Neutrophil (primary cell): ENCODE measurements at regions not wholly inside any gene's neighbourhood (a gene's known extent, or its start where the extent isn't known, plus 50 kb on each side); places are given as distances from the start of the nearest gene placed in this dataset.

ENCODE experiments used
- H3K27ac ChIP-seq: fragments of 200-600 bp; sonication (generic); 2 replicates; pipeline ENCODE4 v1.5.1; 2016; ENCODE audit warnings: mild to moderate bottlenecking, moderate library complexity
- H3K27me3 ChIP-seq: fragments of 200-600 bp; sonication (generic); 2 replicates; pipeline ENCODE4 v1.6.0; 2016; ENCODE audit warnings: mild to moderate bottlenecking
- H3K36me3 ChIP-seq: fragments of 200-600 bp; sonication (generic); 2 replicates; pipeline ENCODE4 v1.5.1; 2017
- H3K4me1 ChIP-seq, 2 experiments: fragments of 200-600 bp in 1 of 2; sonication (generic) in 1 of 2; 1 replicate in 1 of 2; 2 replicates in 1 of 2; pipeline versions ENCODE4 v1.5.1 to v1.6.1; 2013 to 2016; ENCODE audit warnings: low read depth in 1 of 2, low read length in 1 of 2, mild to moderate bottlenecking in 1 of 2, moderate library complexity in 1 of 2; ENCODE audit not compliant: control insufficient read depth in 1 of 2, insufficient read depth in 1 of 2
- H3K4me3 ChIP-seq, 2 experiments: fragments of 200-600 bp in 1 of 2; sonication (generic) in 1 of 2; 1 replicate in 1 of 2; 2 replicates in 1 of 2; pipeline ENCODE4 v1.5.1; 2013 to 2016; ENCODE audit warnings: low read depth in 1 of 2, low read length in 1 of 2, mild to moderate bottlenecking in 1 of 2, moderate library complexity in 1 of 2
- H3K9me3 ChIP-seq: fragments of 200-600 bp; sonication (generic); 2 replicates; pipeline ENCODE4 v1.5.1; 2016
- CTCF ChIP-seq: fragments of 200-600 bp; sonication (generic); IDR thresholded peaks from 2 replicates; pipeline ENCODE4 v1.5.1; 2016; ENCODE audit warnings: antibody characterized with exemption

GRCh38 chr15:31510057-31510456 is 183.4 kb downstream of the KLF13 start:
- no peaks in the 10 kb centered on the region for H3K36me3 ChIP-seq
- H3K4me3 ChIP-seq = no peak overlapping the region
- no peaks in the 10 kb centered on the region for H3K4me1 ChIP-seq
- TF ChIP-seq CTCF = no peak
- H3K27ac ChIP-seq = no peak overlapping the region
- H3K9me3 ChIP-seq = no peaks in the 10 kb centered on the region
- H3K27me3 ChIP-seq = peaks cover 37% of the 10 kb centered on the region

DNA sequence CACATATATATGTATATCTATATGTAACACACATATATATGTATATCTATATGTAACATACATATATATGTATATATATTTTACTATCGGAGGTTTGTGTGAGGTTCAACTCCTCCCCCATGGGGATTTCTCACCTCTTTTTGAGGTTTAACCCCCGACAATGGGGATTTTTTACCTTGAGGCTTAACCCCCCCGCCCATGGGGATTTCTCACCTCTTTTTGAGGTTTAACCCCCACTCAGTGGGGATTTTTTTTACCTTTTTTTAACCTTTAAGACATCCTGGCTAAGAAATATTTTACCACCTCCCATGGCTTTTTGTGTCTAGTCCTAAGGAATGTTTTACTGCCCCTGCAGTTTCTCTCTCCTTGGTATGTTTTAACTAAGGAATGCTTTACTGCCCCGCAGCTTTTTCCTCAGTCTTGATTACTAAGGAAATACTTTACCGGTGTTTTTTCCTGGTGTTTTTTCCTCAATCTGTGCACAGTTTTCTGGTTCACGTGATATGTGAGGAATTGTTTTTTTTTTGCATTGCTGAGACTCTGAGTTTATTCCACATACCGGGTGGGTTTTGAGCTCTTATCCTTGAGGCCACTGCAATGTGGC is 185.2 kb downstream of the KLF13 start:
- Histone ChIP-seq H3K36me3 (no peaks in the 10 kb centered on the region), H3K9me3 (no peaks in the 10 kb centered on the region), H3K27me3 (peaks cover 26% of the 10 kb centered on the region), H3K4me3 (no peak overlapping the region), H3K4me1 (no peaks in the 10 kb centered on the region), H3K27ac (no peak overlapping the region)
- no peak for TF ChIP-seq CTCF

DNA sequence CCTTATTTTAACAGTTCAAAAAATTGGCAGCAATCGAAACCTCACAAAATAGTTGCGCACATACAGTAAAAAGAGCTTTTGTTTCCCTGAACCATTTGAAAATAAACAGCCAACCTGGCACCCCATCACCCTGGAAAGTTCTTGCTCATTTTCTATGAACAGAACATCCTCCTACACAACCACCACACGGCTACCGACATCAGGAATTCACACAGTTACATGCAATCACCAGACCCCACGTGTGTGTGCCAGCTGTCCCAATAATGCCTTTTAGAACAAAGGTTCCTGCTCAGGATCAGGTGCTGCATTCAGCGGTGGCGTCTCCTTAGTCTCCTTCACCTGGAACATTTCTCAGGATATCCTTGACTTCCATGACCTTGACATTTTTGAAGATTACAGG is 186.5 kb downstream of the KLF13 start:
- H3K27ac ChIP-seq = no peak overlapping the region
- TF ChIP-seq CTCF = no peak
- no peaks in the 10 kb centered on the region for H3K9me3 ChIP-seq
- H3K4me3 ChIP-seq = no peak overlapping the region
- no peaks in the 10 kb centered on the region for H3K36me3 ChIP-seq
- H3K4me1 ChIP-seq = no peaks in the 10 kb centered on the region
- H3K27me3 ChIP-seq = peaks cover 12% of the 10 kb centered on the region

DNA sequence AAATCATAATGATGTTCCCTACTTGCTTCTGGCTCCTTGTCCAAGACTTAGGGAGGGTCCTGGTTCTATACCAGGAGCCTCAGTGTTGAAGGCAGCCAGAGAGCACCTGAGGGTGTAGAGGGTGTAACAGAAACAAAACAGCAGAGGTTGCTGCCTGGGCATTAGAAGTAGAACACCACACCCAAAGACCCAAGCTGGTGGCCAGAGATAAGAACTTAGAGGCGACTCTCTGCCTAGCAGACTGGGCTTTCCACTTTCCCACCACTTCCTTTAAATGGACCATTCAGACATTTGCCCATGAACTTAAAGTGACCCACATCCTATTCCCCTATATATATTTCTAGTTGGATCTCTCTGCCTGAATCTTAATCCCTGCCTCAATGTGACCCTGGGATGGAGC is 189.8 kb downstream of the KLF13 start:
- H3K4me3 ChIP-seq = no peak overlapping the region
- no peaks in the 10 kb centered on the region for H3K36me3 ChIP-seq
- TF ChIP-seq CTCF = no peak
- no peak overlapping the region for H3K27ac ChIP-seq
- H3K27me3 ChIP-seq = peaks cover 7% of the 10 kb centered on the region
- no peaks in the 10 kb centered on the region for H3K4me1 ChIP-seq
- no peaks in the 10 kb centered on the region for H3K9me3 ChIP-seq

DNA sequence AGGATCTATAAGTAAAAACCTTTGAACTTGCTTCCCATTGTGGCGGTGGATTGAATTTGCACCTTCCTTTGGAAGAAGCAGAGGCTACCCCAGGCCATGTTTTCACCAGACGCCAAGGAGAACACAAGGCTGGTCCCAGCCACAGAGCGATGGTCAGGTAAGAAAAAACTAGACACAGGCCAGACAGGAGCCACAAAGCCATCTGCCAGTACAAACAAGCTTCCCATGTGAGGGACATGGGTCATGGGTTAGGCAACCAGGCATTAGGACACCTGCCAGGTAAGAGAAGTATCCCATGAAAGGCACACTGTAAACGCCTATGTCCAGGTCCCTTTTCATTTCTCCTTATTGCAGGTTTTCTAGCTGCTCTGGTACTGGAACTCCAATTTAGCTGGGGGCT is 190.2 kb downstream of the KLF13 start:
- no peak for TF ChIP-seq CTCF
- Histone ChIP-seq H3K27me3 (peaks cover 7% of the 10 kb centered on the region), H3K36me3 (no peaks in the 10 kb centered on the region), H3K4me3 (no peak overlapping the region), H3K27ac (no peak overlapping the region), H3K9me3 (no peaks in the 10 kb centered on the region), H3K4me1 (no peaks in the 10 kb centered on the region)

DNA sequence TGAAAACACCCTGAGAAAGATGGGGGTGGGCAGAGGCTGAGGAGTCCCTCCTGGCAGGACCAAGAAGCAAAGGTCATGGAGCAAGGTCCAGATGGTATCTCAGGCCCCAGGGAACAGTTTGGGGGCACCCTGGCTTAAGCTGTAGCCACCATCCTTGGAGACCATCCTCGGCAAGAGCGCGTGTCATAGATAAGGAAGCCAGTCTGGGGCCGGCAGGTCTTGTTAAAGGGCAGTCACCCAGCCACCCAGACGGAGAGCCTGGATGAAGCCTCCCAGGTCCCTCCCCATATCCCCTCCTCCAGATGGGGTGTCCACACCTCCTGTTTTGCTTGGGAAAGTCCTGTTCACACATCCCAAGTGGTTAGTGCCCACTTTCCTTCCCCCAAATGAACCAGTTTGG is 191.1 kb downstream of the KLF13 start:
- no peaks in the 10 kb centered on the region for H3K4me1 ChIP-seq
- H3K27me3 ChIP-seq = peaks cover 6% of the 10 kb centered on the region
- no peak for TF ChIP-seq CTCF
- no peaks in the 10 kb centered on the region for H3K36me3 ChIP-seq
- no peaks in the 10 kb centered on the region for H3K9me3 ChIP-seq
- no peak overlapping the region for H3K27ac ChIP-seq
- H3K4me3 ChIP-seq = no peak overlapping the region
